ENCODE measurements at regions not wholly inside any gene's neighbourhood (a gene's known extent, or its start where the extent isn't known, plus 50 kb on each side); places are given as distances from the start of the nearest gene placed in this dataset.

- TF ChIP-seq CTCF (IDR thresholded peaks at IDR 0.05; ENCODE audit: low read length, missing control alignments): no peak
- DNase-seq (ENCODE audit: low read depth): no peak
- H3K4me3 ChIP-seq (replicated peaks; ENCODE audit: low read depth, low read length): no peak overlapping the region
These were observed 455.7 kb downstream of the GALR1 start for GRCh38 chr18:77705301-77705700.

- DNase-seq (ENCODE audit: low read depth): no peak
- no peak overlapping the region for H3K4me3 ChIP-seq (replicated peaks; ENCODE audit: low read depth, low read length)
- no peak for TF ChIP-seq CTCF (IDR thresholded peaks at IDR 0.05; ENCODE audit: low read length, missing control alignments)
These were observed 459.3 kb downstream of the GALR1 start for GRCh38 chr18:77708826-77709506.

- no peak overlapping the region for H3K4me3 ChIP-seq (replicated peaks; ENCODE audit: low read depth, low read length)
- no peak for DNase-seq (ENCODE audit: low read depth)
- no peak for TF ChIP-seq CTCF (IDR thresholded peaks at IDR 0.05; ENCODE audit: low read length, missing control alignments)
These were observed 461.4 kb downstream of the GALR1 start for GRCh38 chr18:77711096-77711495.

- H3K4me3 ChIP-seq (replicated peaks; ENCODE audit: low read depth, low read length): no peak overlapping the region
- DNase-seq (ENCODE audit: low read depth): no peak
- TF ChIP-seq CTCF (IDR thresholded peaks at IDR 0.05; ENCODE audit: low read length, missing control alignments): no peak
These were observed 465.1 kb downstream of the GALR1 start for GRCh38 chr18:77714716-77715115.

- DNase-seq (ENCODE audit: low read depth): no peak
- no peak for TF ChIP-seq CTCF (IDR thresholded peaks at IDR 0.05; ENCODE audit: low read length, missing control alignments)
- no peak overlapping the region for H3K4me3 ChIP-seq (replicated peaks; ENCODE audit: low read depth, low read length)
These were observed 466.6 kb downstream of the GALR1 start for GRCh38 chr18:77716282-77716681.

- H3K4me3 ChIP-seq (replicated peaks; ENCODE audit: low read depth, low read length): no peak overlapping the region
- DNase-seq (ENCODE audit: low read depth): no peak
- TF ChIP-seq CTCF (IDR thresholded peaks at IDR 0.05; ENCODE audit: low read length, missing control alignments): no peak
These were observed 483.8 kb downstream of the GALR1 start for GRCh38 chr18:77733292-77733903.

- DNase-seq (ENCODE audit: low read depth): no peak
- no peak for TF ChIP-seq CTCF (IDR thresholded peaks at IDR 0.05; ENCODE audit: low read length, missing control alignments)
These were observed 487.2 kb downstream of the GALR1 start for GRCh38 chr18:77736842-77737241.

More at GRCh38 chr18:77736842-77737241, 487.2 kb downstream of the GALR1 start:
- H3K4me3 ChIP-seq (replicated peaks; ENCODE audit: low read depth, low read length): no peak overlapping the region

Data from fibroblast of pulmonary artery (primary cell).